Left ventricle myocardium inferior (tissue), 1 donor: ENCODE measurements at regions not wholly inside any gene's neighbourhood (a gene's known extent, or its start where the extent isn't known, plus 50 kb on each side); places are given as distances from the start of the nearest gene placed in this dataset.

ENCODE experiments used
- DNase-seq: peaks from one replicate; pipeline ENCODE4 v3.0.0-alpha.2; 2020
- H3K27ac ChIP-seq: fragments of 200-600 bp; replicated peaks from 2 replicates; pipeline ENCODE4 v1.8.0; 2021
- H3K27me3 ChIP-seq: fragments of 200-600 bp; 2 replicates; pipeline ENCODE4 v1.8.0; 2021; ENCODE audit warnings: low read depth
- H3K36me3 ChIP-seq: fragments of 200-600 bp; 2 replicates; pipeline ENCODE4 v1.8.0; 2021
- H3K4me1 ChIP-seq: fragments of 200-600 bp; 2 replicates; pipeline ENCODE4 v1.8.0; 2021
- H3K4me3 ChIP-seq: fragments of 200-600 bp; 2 replicates; pipeline ENCODE4 v1.8.0; 2021; ENCODE audit warnings: mild to moderate bottlenecking, moderate library complexity
- H3K9me3 ChIP-seq: fragments of 200-600 bp; replicated peaks from 2 replicates; pipeline ENCODE4 v1.8.0; 2021
- intact Hi-C: fragments of 100-400 bp; cut with micrococcal nuclease; formaldehyde crosslinking; loops from one replicate; pipeline ENCODE4 v1.11.0; 2022
- TF ChIP-seq, protein P1 (sequence below): fragments of 200-600 bp; IDR thresholded peaks from 2 replicates; pipeline ENCODE4 v1.8.0; 2021; ENCODE audit warnings: antibody characterized with exemption, mild to moderate bottlenecking, borderline replicate concordance
- donor health status: DM: no; HTN: yes; CAD: no; lungs with severe emphysema.

DNA sequence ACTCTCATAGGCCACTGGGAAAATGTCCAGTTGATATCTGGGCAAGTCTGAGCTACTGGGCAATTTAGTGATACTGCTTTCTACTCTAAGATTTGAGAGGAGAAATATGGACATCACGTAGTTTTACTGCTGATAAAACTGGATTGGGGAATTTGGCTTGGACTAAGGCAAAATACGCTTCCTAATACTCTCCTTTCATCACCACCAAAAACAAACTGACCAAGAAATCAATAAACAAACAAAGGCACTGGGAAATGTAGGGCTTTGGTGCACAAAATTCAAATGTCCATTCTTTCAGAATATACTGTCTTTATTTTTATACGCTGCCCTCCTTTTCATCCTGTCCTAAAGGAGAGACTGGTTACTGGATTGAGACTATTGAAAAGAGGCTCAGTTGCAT, 145.1 kb upstream of the SP8 start:
- Histone ChIP-seq H3K27me3 (no peaks in the 10 kb centered on the region), H3K4me3 (no peak overlapping the region), H3K9me3 (peaks cover 1% of the 10 kb centered on the region), H3K36me3 (no peaks in the 10 kb centered on the region), H3K4me1 (no peaks in the 10 kb centered on the region), H3K27ac (no peak overlapping the region)
- intact Hi-C loops = no loop called here
- no peak for DNase-seq
- TF ChIP-seq, protein P1, sequence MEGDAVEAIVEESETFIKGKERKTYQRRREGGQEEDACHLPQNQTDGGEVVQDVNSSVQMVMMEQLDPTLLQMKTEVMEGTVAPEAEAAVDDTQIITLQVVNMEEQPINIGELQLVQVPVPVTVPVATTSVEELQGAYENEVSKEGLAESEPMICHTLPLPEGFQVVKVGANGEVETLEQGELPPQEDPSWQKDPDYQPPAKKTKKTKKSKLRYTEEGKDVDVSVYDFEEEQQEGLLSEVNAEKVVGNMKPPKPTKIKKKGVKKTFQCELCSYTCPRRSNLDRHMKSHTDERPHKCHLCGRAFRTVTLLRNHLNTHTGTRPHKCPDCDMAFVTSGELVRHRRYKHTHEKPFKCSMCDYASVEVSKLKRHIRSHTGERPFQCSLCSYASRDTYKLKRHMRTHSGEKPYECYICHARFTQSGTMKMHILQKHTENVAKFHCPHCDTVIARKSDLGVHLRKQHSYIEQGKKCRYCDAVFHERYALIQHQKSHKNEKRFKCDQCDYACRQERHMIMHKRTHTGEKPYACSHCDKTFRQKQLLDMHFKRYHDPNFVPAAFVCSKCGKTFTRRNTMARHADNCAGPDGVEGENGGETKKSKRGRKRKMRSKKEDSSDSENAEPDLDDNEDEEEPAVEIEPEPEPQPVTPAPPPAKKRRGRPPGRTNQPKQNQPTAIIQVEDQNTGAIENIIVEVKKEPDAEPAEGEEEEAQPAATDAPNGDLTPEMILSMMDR = no peak

DNA sequence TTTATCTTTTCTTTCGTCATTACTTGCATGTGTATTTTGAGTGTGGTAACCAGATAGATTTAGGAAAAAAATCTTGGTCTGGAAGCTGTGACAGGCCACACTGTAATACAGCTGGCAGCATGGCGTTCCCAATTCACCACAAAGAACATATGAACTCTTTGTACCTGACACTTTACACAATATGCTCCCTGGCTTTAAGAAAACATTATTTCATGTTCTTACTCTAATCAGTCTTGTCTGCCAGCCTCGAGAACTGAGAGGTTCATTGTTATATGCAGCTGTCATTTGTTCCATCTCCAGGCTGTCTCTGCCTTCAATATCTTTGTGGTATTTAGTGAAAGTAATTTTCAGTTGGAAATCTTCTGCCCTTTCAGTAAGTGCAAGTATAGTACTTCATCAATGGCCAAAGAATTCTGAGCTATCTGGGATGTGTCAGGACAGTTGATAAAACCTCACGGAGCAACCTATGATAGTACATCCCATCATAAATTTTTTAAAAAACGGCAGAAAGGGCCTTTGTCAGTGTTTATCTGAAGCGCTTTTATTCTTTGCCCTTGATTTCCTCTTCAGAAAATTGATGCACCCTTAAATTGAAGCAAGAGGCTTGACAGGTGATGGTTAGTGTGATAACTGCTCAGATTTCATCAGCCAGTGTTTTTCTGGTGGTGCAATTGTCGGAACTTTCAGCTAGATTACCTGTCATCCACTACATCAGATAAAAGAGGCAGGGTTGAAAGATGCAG, 146.3 kb upstream of the SP8 start:
- Histone ChIP-seq H3K27ac (no peak overlapping the region), H3K27me3 (no peaks in the 10 kb centered on the region), H3K36me3 (no peaks in the 10 kb centered on the region), H3K4me1 (no peaks in the 10 kb centered on the region), H3K4me3 (no peak overlapping the region), H3K9me3 (peaks cover 4% of the 10 kb centered on the region)
- TF ChIP-seq, protein P1 = no peak
- intact Hi-C loops = no loop called here
- DNase-seq = no peak

DNA sequence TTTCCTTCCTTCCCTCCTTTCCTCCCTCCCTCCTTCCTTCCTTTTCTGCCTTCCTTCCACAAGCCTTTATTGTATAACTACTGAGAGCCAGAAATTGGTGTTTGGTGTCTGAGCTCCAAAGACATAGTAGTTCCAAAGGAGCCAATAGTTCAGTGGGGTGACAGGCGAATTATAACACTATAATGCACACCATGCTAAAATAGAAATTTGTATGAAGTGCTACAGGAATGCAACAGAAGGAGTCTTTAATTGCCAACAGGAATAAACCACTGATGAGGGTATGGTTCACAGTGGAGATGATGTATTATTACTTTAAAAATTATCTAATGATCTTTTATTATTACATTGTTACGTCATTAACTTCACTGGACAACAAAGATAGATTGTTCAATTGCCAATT, 158.8 kb upstream of the SP8 start:
- intact Hi-C loops = no loop called here
- no peak for DNase-seq

DNA sequence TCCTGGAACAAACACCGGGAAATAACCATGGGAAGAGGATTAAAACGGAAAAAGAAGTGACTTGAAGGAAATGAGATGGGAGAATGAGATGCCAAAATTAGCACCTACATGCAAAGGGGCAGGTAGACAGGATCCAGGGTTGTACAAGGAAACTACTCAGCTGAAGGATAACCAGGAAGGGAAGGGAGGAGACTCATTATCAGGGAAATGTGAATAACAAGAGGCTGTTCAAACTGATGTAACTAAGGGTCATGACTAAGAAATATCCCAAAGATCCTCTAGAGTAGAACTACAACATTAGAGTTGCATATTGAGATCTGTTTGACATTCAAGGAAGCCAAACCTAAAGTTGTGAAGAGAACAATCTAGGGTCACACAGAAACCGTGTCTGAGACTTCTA, 166.2 kb upstream of the SP8 start:
- Histone ChIP-seq H3K27ac (no peak overlapping the region), H3K36me3 (no peaks in the 10 kb centered on the region), H3K27me3 (no peaks in the 10 kb centered on the region), H3K4me1 (no peaks in the 10 kb centered on the region), H3K9me3 (peaks cover 8% of the 10 kb centered on the region), H3K4me3 (no peak overlapping the region)
- no peak for DNase-seq
- TF ChIP-seq, protein P1 = no peak
- intact Hi-C loops = no loop called here

More for the DNA sequence above, 158.8 kb upstream of the SP8 start:
- TF ChIP-seq, protein P1 = no peak
- Histone ChIP-seq H3K27ac (no peak overlapping the region), H3K4me3 (no peak overlapping the region), H3K27me3 (no peaks in the 10 kb centered on the region), H3K9me3 (peaks cover 15% of the 10 kb centered on the region), H3K36me3 (no peaks in the 10 kb centered on the region), H3K4me1 (no peaks in the 10 kb centered on the region)

DNA sequence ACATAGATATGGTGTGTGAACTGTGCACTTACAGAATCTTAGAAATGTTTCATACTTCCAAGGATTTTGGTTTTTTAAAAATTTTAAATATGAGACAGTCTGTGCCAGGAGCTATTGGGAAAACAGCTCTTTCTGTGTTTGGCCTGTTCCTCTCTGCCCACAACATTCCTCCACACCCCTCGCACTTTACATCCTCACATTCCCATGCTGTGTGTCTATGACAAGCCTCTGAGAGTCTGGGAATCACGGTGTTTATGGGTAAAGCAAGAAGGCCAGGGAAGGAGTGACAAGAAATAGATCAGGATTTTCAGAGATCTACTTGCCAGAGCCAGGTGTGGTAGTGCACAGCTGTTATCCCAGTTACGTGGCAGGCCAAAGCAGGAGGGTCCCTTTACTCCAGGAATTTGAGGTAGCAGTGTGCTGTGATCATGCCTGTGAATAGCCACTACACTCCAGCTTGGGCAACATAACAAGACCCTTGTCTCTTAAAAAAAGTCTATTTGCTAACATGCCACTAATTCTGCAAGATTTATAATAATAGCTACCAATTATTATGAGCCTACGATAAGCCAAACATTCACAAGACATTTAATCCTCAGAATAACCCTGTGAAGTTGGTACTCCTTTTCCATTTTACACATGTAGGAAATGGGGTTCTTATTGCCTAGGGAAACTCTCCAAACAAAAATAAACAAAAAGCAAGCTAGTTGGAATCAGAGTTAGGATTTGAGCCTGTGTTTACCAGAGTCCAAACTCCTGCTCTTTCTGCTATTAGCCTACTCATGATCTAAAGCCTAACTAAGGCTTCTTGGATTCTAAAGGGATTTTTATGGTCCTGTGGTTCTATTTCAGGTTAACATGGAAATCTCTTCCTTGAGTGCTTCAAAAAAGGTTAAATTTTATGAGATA, 168.3 kb upstream of the SP8 start:
- H3K27me3 ChIP-seq = no peaks in the 10 kb centered on the region
- no peak for DNase-seq
- no peak overlapping the region for H3K4me3 ChIP-seq
- H3K36me3 ChIP-seq = no peaks in the 10 kb centered on the region
- H3K9me3 ChIP-seq = no peaks in the 10 kb centered on the region
- no peak overlapping the region for H3K27ac ChIP-seq
- intact Hi-C loops = no loop called here
- no peaks in the 10 kb centered on the region for H3K4me1 ChIP-seq
- TF ChIP-seq, protein P1 = no peak
